ENCODE measurements at regions not wholly inside any gene's neighbourhood (a gene's known extent, or its start where the extent isn't known, plus 50 kb on each side); places are given as distances from the start of the nearest gene placed in this dataset.
"Not testable (repeated sequence)": the region's sequence is repeated elsewhere in the genome, so short reads cannot be mapped to it uniquely, and the experiment has no call there.

DNA sequence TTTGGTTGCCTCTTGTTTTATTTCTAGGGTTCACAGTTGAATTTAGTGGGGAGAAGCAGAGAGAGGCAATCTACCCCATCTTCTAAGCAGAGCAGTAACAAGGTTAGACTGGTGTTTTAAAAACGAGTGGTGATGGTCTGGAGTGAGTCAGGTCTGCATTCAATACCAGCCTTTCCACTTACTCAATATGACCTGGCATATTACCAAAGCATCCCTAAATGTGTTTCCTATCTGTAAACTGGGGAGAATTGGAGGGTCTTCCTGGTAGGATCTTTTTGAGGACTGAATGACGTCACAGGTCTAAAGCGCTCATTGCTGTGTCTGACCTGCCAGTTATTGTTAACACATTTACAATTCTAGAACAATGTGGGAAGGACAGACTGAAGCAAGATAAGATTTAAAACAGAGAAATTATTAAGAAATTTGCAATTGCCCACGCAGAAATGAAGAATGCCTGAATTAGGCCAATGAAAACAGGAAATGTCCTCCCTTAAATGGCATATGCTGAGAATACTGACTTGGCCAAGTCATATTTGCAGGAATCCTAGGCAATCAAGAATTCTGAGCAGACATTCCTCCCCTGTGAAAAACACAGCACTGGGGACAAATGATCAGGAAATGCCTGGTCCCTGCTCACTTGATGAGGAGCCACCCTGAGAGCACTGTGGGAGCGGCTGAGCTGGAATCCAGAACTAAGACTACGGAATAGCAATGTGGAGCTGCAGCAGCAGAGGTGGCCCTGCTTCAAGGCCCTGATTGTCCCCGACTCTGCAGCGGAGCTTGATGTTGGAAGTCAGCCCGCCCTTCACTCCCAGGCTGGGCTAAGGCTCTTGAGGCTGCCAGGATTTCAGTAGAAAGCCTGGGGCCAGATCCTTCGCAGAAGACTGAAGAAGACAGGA lies 184.5 kb upstream of the CXCL12 start:
- no peak for DNase-seq

- DNase-seq: no peak
These were observed 186.8 kb upstream of the CXCL12 start for GRCh38 chr10:44571701-44572100.

DNA sequence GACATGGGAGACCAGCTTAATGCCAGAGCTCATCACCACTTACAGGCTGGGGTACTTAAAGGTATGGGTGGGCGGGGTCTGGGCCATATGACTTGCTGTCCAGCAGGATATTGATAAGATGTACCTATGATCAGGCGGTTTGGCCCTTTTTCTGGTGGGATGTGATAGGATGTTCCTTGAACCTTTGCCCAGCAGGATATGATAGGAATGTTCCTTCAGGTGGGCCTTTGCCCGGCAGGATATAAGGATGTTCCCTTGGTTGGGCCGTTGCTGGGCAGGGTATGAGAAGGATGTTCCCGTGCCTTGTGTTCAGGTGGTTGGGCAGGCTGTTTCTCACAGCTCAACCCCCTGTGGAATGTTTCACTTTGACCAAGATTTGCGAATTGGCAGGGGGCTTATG lies 187.2 kb upstream of the CXCL12 start:
- DNase-seq: no peak

GRCh38 chr10:44573821-44574220 lies 188.9 kb upstream of the CXCL12 start:
- no peak for DNase-seq

GRCh38 chr10:44574596-44575480 lies 189.9 kb upstream of the CXCL12 start:
- DNase-seq: no peak

- DNase-seq: no peak
These were observed 190.9 kb upstream of the CXCL12 start for GRCh38 chr10:44575601-44576380.

DNA sequence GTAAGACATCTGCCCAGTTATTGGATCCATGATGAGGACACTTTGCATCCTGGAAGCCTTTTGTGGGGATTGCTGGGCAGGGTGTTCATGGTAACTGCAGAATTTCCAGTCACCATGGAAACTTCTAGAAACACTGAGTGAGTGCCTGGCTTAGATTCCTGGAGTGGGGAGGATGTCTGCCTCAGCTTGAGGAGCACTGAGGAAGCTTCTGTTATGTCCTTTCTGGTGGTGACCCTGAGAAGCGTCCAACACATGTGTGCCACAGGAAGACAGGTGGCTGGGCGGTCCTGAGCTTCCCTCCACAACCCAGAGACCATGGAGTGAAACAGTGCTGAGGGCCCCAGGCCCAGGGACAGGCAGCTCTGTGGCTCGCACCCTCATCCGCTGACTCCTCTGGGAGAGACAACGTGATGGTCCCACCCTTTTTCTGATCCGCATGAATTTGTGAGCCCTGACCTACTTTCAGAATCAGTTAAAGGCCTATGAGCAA lies 191.8 kb upstream of the CXCL12 start:
- DNase-seq: no peak

- DNase-seq: no peak
These were observed 192.6 kb upstream of the CXCL12 start for GRCh38 chr10:44577533-44577932.

DNA sequence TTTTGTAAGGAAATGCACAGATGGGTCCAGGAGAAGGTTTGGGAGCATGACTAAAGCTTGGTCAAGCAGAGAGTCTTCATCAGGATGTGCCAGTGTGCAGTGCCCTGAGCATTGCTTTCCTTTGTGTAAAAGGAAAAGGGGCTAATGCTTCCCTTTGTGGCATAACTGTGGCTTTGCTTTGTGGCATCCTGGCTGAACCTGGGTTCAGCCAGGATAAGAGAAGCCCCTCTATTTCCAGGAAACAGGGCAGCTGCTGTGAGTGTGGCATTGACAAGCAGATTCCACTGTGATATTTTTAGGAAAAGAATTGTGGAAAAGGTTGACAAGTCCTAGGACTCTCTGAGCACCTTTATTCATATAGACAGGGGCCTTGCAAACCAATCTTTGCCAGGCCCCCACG lies 193.4 kb upstream of the CXCL12 start:
- no peak for DNase-seq

- not testable (repeated sequence) for DNase-seq
These were observed 194.1 kb upstream of the CXCL12 start for GRCh38 chr10:44578963-44579362.

DNA sequence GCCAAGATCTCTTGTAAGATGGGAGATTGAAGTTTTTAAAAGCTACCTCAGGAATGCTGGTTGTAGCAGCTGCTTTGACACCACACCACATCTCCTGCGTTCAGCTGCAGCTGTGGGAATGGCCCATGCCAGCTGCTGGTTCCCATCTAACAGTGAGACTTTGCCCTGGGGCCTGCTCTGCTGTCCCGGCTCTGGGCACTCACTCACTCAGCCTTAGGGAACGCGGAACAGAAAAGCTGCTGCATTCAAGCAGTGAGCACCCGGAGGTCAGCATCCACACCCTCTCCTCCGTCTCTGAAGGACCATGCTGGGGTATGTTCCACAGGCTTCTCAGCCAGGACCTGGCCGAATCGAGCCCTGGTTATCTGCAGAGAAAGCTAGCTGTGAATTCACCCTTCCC lies 197.1 kb upstream of the CXCL12 start:
- DNase-seq: no peak

GRCh38 chr10:44587488-44588318 lies 202.8 kb upstream of the CXCL12 start:
- no peak for DNase-seq

DNA sequence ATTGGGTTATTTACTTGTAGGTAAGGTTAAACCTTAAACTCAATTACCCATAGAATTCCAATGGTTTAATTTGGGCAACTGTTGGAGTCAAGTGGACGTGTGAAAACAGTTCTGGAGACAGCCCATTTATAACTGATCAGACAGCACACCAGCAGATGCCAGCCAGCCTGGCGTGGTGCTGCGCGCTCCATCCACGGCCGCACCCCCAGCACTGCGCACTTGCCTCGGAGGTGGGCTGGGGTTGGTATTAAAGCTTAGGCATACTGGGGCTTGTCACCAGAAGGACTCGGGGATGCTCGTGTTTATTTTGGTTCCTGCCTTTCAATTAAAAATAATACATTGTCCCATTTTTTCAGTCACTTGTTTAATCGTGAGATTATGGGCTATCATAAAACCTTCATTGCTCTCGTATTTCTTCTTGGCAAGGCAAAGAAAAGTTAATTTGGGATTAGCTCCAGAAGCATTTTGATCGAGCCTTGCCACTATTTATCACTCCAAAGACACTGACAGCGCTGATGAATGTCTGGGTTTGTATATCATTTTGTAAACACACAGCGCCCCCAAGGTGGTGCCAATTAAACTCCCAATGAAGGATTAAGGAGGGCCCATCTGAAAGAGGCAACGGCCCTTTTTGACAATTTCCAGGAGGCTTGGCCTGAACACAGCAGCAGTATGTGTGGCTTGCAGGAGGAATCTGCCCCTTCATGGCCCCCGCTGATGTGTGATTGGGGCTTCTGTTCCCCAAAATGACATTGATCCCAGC lies 204.5 kb upstream of the CXCL12 start:
- no peak for DNase-seq

DNA sequence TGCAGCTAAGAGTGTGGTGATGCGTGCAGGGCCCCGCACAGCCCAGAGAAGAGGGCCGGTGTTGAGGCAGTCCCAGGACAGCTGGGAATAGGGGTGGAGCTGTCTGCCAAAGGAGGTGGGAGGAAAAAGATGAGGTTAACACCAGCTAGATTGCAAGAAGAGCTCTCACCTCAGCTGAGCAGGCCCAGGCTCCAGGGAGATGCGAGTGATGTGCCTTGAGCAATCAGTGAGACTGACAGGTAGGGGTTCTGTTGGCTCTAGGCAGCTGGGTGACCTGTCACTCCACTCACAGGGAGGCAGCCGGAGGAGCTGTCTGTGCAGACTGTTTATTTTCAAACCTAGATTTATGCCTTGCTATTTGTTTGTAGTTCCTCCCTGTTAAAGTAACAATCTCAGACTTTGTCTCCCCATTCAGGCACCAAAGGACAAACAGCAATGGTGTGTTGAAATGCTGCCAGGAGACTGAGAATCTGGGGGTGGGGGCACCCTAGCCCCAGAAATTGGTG lies 205.1 kb upstream of the CXCL12 start:
- DNase-seq: no peak

- DNase-seq: no peak
These were observed 207.0 kb upstream of the CXCL12 start for GRCh38 chr10:44591911-44592310.

DNA sequence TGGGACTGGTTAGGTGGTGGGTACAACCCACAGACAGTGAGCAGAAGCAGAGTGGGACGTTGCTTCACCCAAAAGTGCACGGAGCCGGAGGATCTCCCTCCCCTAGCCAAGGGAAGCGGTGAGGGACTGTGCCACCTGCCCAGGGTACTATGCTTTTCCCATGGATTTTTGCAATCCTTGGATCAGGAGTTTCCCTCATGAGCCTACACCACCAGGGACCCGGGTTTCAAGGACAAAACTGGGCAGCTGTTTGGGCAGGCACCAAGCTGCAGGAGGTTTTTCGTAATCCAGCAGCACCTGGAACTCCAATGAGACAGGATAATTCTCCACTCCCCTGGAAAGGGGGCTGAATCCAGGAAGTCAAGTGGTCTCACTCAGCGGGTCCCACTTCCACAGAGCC lies 209.1 kb upstream of the CXCL12 start:
- no peak for DNase-seq

GRCh38 chr10:44607116-44607515 lies 222.2 kb upstream of the CXCL12 start:
- no peak for DNase-seq

- no peak for DNase-seq
These were observed 234.0 kb upstream of the CXCL12 start for GRCh38 chr10:44618910-44619309.

DNA sequence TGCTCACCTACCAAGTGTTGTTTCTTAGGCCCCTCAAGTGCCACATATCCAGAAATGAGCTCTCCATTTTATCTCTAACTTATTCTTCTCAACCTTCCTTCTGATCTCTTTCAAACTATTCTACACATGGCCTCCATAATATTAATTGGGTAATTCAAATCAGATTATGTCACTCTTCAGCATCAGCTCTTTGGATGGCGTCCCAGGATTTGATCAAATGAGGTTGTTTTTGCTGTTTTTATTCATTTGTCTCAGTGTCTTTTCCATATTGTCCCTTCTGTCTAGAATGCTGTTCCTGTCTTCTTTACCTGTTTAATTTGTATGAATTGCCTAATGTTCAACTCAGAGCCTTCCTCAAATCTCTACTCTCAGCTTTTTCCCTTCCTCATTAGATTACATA lies 234.6 kb upstream of the CXCL12 start:
- DNase-seq: no peak

GRCh38 chr10:44619975-44620374 lies 235.1 kb upstream of the CXCL12 start:
- no peak for DNase-seq

Measured in stimulated activated CD4-positive, alpha-beta T cell treated with anti-CD3 and anti-CD28 coated beads, Interleukin-2, amount 100 ng/mL, for 48 hours (primary cell).